ENCODE measurements at regions not wholly inside any gene's neighbourhood (a gene's known extent, or its start where the extent isn't known, plus 50 kb on each side); places are given as distances from the start of the nearest gene placed in this dataset.
"Not testable (repeated sequence)": the region's sequence is repeated elsewhere in the genome, so short reads cannot be mapped to it uniquely, and the experiment has no call there.

DNA sequence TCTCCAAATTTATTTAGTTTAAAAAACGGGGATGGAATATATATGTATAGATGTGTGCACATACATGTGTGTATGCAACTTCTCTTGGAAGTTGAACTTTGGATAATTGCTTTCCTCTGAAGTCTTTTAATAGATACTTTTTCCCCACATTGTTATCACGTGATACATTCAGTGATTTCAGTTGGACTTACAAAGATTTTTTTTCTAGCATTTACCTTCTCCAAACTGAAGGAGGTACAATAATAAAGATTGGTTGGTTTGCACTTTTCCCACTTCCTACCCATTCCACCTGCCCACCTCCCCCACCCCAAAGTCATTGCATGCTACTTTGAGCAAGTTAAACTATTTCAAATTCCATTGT is 206.1 kb upstream of the FSHR start:
- ChIA-PET POLR2A (no interaction called here), CTCF (no interaction called here)
- ATAC-seq (no peak), DNase-seq (no peak)
- H3K36me3 Mint-ChIP-seq (ENCODE audit: low read depth) = no peaks in the 10 kb centered on the region
- no peak overlapping the region for H3K27ac Mint-ChIP-seq
- peaks cover 3% of the 10 kb centered on the region for H3K9me3 Mint-ChIP-seq (ENCODE audit: low read depth)
- H3K27me3 Mint-ChIP-seq = no peaks in the 10 kb centered on the region
- H3K4me1 Mint-ChIP-seq = no peaks in the 10 kb centered on the region
- intact Hi-C loops (cut with DNase I, micrococcal nuclease) = no loop called here
- no peak overlapping the region for H3K4me3 Mint-ChIP-seq

DNA sequence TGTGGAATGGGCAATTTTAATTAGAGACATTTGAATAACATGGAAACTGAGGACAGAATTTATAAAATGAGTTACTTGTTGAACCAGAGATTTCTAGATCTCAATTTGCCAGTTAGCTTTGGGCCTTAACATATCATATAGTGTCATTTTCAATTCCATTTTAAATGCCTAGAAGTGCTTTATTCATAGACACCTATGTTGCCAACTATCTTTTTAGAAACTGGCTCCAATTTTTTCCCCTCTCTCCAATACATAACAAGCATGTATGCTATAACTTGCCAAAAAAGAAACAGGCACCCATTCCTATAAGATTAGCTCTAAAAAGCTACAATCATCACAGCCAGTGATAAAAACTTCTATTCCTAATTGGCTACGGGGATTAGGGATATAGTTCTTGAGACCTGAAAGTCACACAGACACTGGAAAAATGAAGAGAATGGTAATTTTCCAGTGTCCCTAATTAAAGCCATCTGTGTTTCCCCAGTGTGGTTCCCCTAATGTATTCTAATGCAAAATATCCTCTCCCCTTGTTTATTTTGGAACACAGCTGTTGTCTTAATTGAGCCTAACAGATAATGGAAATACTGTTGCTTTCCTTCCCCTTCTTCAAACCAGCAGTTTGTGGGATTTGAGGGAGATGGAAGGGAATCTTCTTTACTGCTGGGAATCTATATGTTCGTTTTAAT is 205.5 kb upstream of the FSHR start:
- H3K27me3 Mint-ChIP-seq = no peaks in the 10 kb centered on the region
- CTCF ChIA-PET = no interaction called here
- H3K9me3 Mint-ChIP-seq (ENCODE audit: low read depth) = peaks cover 3% of the 10 kb centered on the region
- no peak overlapping the region for H3K4me3 Mint-ChIP-seq
- ATAC-seq (no peak), DNase-seq (no peak)
- H3K27ac Mint-ChIP-seq = no peak overlapping the region
- no peaks in the 10 kb centered on the region for H3K4me1 Mint-ChIP-seq
- POLR2A ChIA-PET = no interaction called here
- intact Hi-C loops (cut with DNase I, micrococcal nuclease) = no loop called here
- no peaks in the 10 kb centered on the region for H3K36me3 Mint-ChIP-seq (ENCODE audit: low read depth)

DNA sequence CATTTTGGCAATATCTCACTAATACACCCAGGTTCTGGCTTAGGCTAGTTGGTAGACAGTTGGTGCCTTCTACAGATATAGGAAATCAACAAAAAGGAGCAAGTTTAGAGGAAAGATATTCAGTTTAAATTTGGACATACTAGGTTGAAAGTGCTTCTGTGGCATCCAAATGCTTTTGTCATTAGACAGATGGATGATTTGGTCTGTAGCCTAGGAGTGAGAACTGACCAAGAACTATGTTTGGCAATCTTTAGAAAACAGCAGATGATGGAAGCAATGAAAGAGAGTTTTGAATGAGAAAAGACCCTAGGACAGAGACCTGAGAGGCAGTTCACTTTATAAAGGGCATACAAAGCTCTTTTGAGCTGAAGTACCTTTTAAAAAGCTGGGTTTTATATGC is 201.3 kb upstream of the FSHR start:
- intact Hi-C loops (cut with DNase I, micrococcal nuclease) = no loop called here
- Mint-ChIP-seq H3K4me1 (no peaks in the 10 kb centered on the region), H3K36me3 (ENCODE audit: low read depth) (no peaks in the 10 kb centered on the region), H3K27ac (no peak overlapping the region), H3K9me3 (ENCODE audit: low read depth) (no peaks in the 10 kb centered on the region), H3K4me3 (no peak overlapping the region), H3K27me3 (no peaks in the 10 kb centered on the region)
- DNase-seq (no peak), ATAC-seq (no peak)
- CTCF ChIA-PET = no interaction called here
- POLR2A ChIA-PET = no interaction called here

DNA sequence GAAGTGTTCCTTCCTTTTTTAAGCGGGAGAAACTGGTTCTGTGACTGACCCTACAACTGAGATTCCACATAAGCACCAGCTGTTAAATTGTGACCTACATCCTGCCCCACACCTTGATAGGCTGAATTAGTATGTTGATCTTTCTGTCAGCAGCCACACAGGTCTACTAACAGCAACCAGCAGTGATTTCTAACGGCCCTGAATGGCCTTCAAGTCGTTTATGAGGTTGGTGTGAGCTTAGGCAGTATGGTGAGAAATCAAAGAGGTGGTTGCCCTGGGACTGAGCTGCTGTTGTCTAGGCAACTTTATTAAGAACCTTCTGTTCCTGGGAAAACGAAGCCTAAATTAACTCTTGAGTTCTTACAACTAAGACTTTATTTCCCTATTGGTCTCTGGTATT is 197.2 kb upstream of the FSHR start:
- intact Hi-C loops (cut with DNase I, micrococcal nuclease) = no loop called here
- POLR2A ChIA-PET = no interaction called here
- H3K9me3 Mint-ChIP-seq (ENCODE audit: low read depth) = peaks cover 4% of the 10 kb centered on the region
- ATAC-seq (no peak), DNase-seq (no peak)
- H3K27me3 Mint-ChIP-seq = no peaks in the 10 kb centered on the region
- H3K27ac Mint-ChIP-seq = no peak overlapping the region
- no peaks in the 10 kb centered on the region for H3K36me3 Mint-ChIP-seq (ENCODE audit: low read depth)
- CTCF ChIA-PET = no interaction called here
- no peak overlapping the region for H3K4me3 Mint-ChIP-seq
- H3K4me1 Mint-ChIP-seq = no peaks in the 10 kb centered on the region

DNA sequence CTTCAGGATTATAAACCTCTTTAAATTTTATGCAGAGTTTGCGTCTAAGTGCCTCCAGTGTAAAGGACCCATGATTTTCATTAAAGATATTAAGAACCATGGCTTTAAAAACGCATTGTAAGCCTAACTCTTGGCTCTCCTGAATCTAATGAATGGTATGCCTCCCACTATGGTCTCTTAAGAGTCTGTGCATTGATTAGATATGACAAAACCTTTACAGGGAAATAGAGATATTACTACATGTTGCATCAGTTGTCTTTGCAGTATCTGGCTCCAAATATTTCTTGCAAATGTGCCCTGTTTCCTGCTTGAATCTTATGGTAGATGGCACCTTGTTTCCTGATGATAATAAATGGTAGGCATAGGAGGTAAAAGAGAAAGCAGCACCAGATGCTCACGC is 189.3 kb upstream of the FSHR start:
- H3K9me3 Mint-ChIP-seq (ENCODE audit: low read depth) = peaks cover 4% of the 10 kb centered on the region
- no peak for ATAC-seq
- ChIA-PET POLR2A (no interaction called here), CTCF (no interaction called here)
- no peak for DNase-seq
- no peak overlapping the region for H3K4me3 Mint-ChIP-seq
- intact Hi-C loops (cut with DNase I, micrococcal nuclease) = no loop called here
- no peaks in the 10 kb centered on the region for H3K4me1 Mint-ChIP-seq
- no peaks in the 10 kb centered on the region for H3K27me3 Mint-ChIP-seq
- H3K36me3 Mint-ChIP-seq (ENCODE audit: low read depth) = no peaks in the 10 kb centered on the region
- no peak overlapping the region for H3K27ac Mint-ChIP-seq

DNA sequence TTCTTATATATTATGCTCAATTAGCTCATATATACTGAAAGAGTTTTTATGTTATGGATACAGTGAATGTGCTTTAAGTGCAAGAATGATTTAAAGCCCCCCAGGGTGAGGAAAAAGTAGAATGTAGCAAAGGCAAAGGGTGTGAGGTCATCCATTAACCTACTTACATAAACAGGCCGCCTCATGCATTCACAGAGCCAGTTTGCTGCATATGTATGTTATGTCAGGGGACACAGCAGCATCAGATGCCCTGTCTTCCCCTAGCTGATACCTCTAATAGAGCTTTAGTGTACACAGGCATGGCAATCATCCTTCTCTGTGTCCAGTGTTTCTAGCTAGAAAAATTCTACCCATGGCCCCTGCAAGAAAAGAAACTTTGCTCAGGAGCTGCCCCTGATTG is 187.8 kb upstream of the FSHR start:
- POLR2A ChIA-PET = no interaction called here

DNA sequence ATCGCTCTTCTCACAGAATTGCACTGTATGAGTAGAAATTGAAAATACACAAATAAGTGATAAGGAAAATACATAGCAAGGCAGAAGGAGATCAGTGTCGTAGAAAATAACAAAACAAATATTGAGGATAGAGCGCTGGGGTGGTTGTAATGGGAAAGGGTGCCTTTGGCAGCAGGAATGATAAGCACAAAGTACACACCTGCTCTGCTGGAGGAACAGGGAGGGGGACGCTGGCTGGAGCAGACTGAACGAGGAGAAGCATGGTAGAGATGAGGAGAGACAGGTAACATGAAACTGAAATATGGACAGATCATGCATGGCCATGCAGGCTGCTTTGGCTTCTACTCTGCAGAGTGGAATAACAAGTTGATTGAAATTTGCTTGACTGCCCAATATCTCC is 181.2 kb upstream of the FSHR start:
- CTCF ChIA-PET = no interaction called here
- no peaks in the 10 kb centered on the region for H3K9me3 Mint-ChIP-seq (ENCODE audit: low read depth)
- no peak overlapping the region for H3K4me3 Mint-ChIP-seq
- H3K27me3 Mint-ChIP-seq = no peaks in the 10 kb centered on the region
- H3K4me1 Mint-ChIP-seq = no peaks in the 10 kb centered on the region
- no peak for ATAC-seq
- no peak overlapping the region for H3K27ac Mint-ChIP-seq
- H3K36me3 Mint-ChIP-seq (ENCODE audit: low read depth) = no peaks in the 10 kb centered on the region
- intact Hi-C loops (cut with DNase I, micrococcal nuclease) = no loop called here
- DNase-seq = no peak
- POLR2A ChIA-PET = no interaction called here

More for the DNA sequence above, 187.8 kb upstream of the FSHR start:
- Mint-ChIP-seq H3K27ac (no peak overlapping the region), H3K4me1 (no peaks in the 10 kb centered on the region), H3K9me3 (ENCODE audit: low read depth) (peaks cover under 1% of the 10 kb centered on the region), H3K27me3 (no peaks in the 10 kb centered on the region), H3K4me3 (no peak overlapping the region), H3K36me3 (ENCODE audit: low read depth) (no peaks in the 10 kb centered on the region)
- intact Hi-C loops (cut with DNase I, micrococcal nuclease) = no loop called here
- DNase-seq = no peak
- ATAC-seq = no peak
- CTCF ChIA-PET = no interaction called here

DNA sequence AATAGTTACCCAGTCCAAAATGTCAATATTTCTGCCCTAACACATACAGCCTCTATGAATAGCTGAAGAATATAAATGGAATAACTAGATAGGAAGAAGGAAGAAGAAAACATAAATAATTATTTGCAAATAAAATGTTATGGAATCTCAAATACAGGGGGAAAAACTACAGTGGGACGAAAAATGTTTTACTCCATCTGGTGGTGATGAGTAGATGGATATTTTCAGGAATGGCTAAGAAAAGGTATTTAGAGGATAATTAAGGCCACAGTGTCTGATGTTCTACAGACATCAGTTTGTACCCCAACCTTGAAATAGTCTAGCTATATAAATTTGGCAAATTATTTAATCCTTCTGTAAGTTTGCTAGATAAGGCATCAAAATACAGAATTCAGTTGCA is 178.1 kb upstream of the FSHR start:
- POLR2A ChIA-PET = no interaction called here
- ATAC-seq = no peak
- H3K9me3 Mint-ChIP-seq (ENCODE audit: low read depth) = no peaks in the 10 kb centered on the region

DNA sequence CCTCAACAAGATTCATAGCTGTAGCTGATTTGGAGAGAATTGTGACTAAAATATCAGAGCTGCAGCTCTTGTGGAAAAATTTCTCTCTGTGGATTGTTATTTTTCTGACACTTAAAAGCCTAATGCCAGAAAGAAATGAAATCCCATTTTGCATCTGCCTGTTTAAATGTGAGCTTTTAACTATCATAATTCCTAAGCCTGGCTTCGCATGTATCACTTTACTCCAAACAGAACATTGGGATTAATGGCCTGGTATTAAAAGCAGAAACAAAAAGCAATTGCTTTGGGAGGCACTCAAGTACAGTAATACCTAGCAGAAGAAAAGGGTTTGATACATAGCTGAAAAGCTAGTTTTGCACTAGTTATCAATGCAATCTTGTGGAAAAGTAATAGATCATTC is 164.2 kb upstream of the FSHR start:
- DNase-seq = no peak
- ATAC-seq = no peak
- Mint-ChIP-seq H3K9me3 (ENCODE audit: low read depth) (peaks cover 6% of the 10 kb centered on the region), H3K4me1 (no peaks in the 10 kb centered on the region), H3K36me3 (ENCODE audit: low read depth) (no peaks in the 10 kb centered on the region), H3K27me3 (no peaks in the 10 kb centered on the region), H3K27ac (no peak overlapping the region), H3K4me3 (no peak overlapping the region)
- ChIA-PET POLR2A (no interaction called here), CTCF (interaction anchor here (1.2 kb wide), 1 partner anchor 8 kb away, joined by 3 read pairs; no protein-coding TSS in a partner anchor)
- intact Hi-C loops (cut with DNase I, micrococcal nuclease) = no loop called here

More for the DNA sequence above, 178.1 kb upstream of the FSHR start:
- Mint-ChIP-seq H3K27me3 (no peaks in the 10 kb centered on the region), H3K27ac (no peak overlapping the region), H3K4me1 (no peaks in the 10 kb centered on the region), H3K4me3 (no peak overlapping the region), H3K36me3 (ENCODE audit: low read depth) (no peaks in the 10 kb centered on the region)
- intact Hi-C loops (cut with DNase I, micrococcal nuclease) = no loop called here
- DNase-seq = no peak
- CTCF ChIA-PET = no interaction called here

DNA sequence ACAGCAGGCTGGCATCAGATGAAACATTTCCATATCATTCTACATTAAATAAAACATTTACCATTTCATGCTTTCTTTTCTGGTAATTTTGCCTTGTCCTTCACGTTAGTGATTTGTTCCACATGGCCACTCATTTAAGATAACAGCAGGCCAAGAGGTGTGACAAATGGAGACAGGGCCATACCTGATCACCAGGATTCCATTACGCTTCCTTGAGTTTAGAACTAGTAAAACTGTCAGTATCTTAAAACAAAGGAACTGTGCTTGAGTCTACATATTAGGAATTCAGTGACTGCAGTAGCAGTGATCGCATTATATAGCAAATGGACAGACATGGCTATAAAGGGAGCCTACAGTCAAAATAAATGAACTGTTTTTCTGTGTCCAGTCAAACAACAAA is 155.1 kb upstream of the FSHR start:
- no peaks in the 10 kb centered on the region for H3K27me3 Mint-ChIP-seq
- no peak overlapping the region for H3K27ac Mint-ChIP-seq
- no peaks in the 10 kb centered on the region for H3K4me1 Mint-ChIP-seq
- DNase-seq = no peak
- H3K9me3 Mint-ChIP-seq (ENCODE audit: low read depth) = peaks cover 11% of the 10 kb centered on the region
- no peak overlapping the region for H3K4me3 Mint-ChIP-seq
- no peak for ATAC-seq
- CTCF ChIA-PET = no interaction called here
- POLR2A ChIA-PET = no interaction called here
- intact Hi-C loops (cut with DNase I, micrococcal nuclease) = no loop called here
- H3K36me3 Mint-ChIP-seq (ENCODE audit: low read depth) = no peaks in the 10 kb centered on the region

DNA sequence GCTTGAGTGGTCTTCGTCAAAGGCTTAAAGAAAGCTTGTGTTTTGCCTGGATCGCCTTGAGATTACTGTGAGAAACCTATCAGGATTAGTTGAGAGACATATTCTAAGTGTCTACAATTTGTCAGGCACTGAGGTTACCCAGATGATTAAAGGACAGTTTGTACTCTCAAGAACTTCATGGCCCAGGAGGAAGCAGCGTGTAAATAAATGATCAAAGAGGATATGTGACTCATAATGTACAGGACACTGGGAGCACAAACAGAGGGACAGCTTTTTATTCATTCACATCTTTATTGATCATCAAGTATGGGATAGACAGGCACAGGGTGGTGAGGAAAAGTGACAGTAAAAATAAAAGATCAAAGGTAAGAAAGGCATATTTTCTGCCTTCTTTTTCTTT is 152.6 kb upstream of the FSHR start:
- Mint-ChIP-seq H3K36me3 (ENCODE audit: low read depth) (no peaks in the 10 kb centered on the region), H3K4me3 (no peak overlapping the region), H3K4me1 (no peaks in the 10 kb centered on the region), H3K9me3 (ENCODE audit: low read depth) (peaks cover 9% of the 10 kb centered on the region), H3K27ac (no peak overlapping the region), H3K27me3 (no peaks in the 10 kb centered on the region)
- ATAC-seq (no peak), DNase-seq (no peak)
- intact Hi-C loops (cut with DNase I, micrococcal nuclease) = no loop called here
- ChIA-PET POLR2A (no interaction called here), CTCF (interaction anchor here (0.7 kb wide), 1 partner anchor 9 kb away, joined by 3 read pairs; no protein-coding TSS in a partner anchor)

DNA sequence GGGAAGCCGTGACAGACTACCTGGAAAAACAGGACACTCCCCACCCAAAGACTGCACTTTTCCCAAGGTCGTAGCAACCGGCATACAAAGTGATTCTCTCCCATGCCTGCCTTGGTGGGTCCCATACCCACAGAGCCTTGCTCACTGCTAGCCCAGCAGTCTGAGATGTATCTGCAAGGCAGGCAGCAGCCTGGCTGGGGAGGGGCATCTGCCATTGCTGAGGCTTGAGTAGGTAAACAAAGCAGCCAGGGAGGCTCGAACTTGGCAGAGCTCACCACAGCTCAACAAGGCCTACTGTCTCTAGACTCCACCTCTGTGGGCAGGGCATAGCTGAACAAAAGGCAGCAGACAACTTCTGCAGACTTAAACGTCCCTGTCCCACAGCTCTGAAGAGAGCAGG is 144.4 kb upstream of the FSHR start:
- POLR2A ChIA-PET; H3K27ac Mint-ChIP-seq; CTCF ChIA-PET; H3K27me3 Mint-ChIP-seq; ATAC-seq; H3K36me3 Mint-ChIP-seq (ENCODE audit: low read depth); H3K4me1 Mint-ChIP-seq; H3K9me3 Mint-ChIP-seq (ENCODE audit: low read depth); intact Hi-C loops (cut with DNase I, micrococcal nuclease); DNase-seq; H3K4me3 Mint-ChIP-seq: not testable (repeated sequence)

DNA sequence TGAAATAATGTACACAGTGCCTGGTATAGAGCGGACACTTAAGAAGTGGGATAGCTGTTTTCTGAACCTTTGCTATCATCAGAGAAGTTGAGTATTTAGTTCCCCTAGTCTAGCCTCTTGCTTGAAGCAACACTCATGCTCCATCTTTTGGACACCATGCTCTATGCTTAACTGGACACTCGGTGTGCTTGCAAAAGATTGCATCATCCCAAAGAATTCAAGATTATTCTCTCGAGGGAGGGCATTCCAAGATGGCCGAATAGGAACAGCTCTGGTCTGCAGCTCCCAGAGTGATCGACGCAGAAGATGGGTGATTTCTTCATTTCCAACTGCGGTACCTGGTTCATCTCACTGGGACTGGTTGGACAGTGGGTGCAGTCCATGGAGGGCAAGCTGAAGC is 143.9 kb upstream of the FSHR start:
- Mint-ChIP-seq H3K36me3 (ENCODE audit: low read depth) (no peaks in the 10 kb centered on the region), H3K4me1 (no peaks in the 10 kb centered on the region), H3K27me3 (no peaks in the 10 kb centered on the region), H3K27ac (no peak overlapping the region), H3K9me3 (ENCODE audit: low read depth) (peaks cover 8% of the 10 kb centered on the region), H3K4me3 (no peak overlapping the region)
- CTCF ChIA-PET = interaction anchor here (0.6 to 0.7 kb wide), 2 partner anchors 8 to 59 kb away, joined by 3 read pairs; no protein-coding TSS in a partner anchor
- no peak for ATAC-seq
- POLR2A ChIA-PET = no interaction called here
- no peak for DNase-seq
- intact Hi-C loops (cut with DNase I, micrococcal nuclease) = no loop called here

Measured in activated CD4-positive, alpha-beta T cell treated with anti-CD3 and anti-CD28 coated beads for 36 hours (primary cell).